DMS53 (cell line): ENCODE measurements at regions not wholly inside any gene's neighbourhood (a gene's known extent, or its start where the extent isn't known, plus 50 kb on each side); places are given as distances from the start of the nearest gene placed in this dataset.
A peak's percentile ranks its signal among the peaks of the same experiment; 100 is the strongest.

Experiments used
- DNase-seq: peaks from one replicate; lab custom pipeline; 2025; lab: John Stamatoyannopoulos, UW

- no peak for DNase-seq
Measured at GRCh38 chr9:79329861-79330260, 241.9 kb upstream of the TLE4 start.

GRCh38 chr9:79334001-79334400 lies 237.8 kb upstream of the TLE4 start:
- no peak for DNase-seq

GRCh38 chr9:79334711-79335110 lies 237.1 kb upstream of the TLE4 start:
- DNase-seq = no peak

GRCh38 chr9:79335987-79336386 lies 235.8 kb upstream of the TLE4 start:
- no peak for DNase-seq

GRCh38 chr9:79341561-79341960 lies 230.2 kb upstream of the TLE4 start:
- DNase-seq = no peak

- DNase-seq = no peak
Measured at GRCh38 chr9:79346350-79347020, 225.3 kb upstream of the TLE4 start.

GRCh38 chr9:79352322-79352721 lies 219.4 kb upstream of the TLE4 start:
- no peak for DNase-seq

- DNase-seq = no peak
Measured at GRCh38 chr9:79353856-79354520, 217.8 kb upstream of the TLE4 start.

- peak; percentile 71 for DNase-seq
Measured at GRCh38 chr9:79357194-79357593, 214.6 kb upstream of the TLE4 start.

- DNase-seq = peak; percentile 71
Measured at GRCh38 chr9:79357616-79358015, 214.1 kb upstream of the TLE4 start.

GRCh38 chr9:79360387-79361347 lies 211.1 kb upstream of the TLE4 start:
- no peak for DNase-seq

GRCh38 chr9:79362100-79363081 lies 209.4 kb upstream of the TLE4 start:
- DNase-seq = peak; percentile 88

GRCh38 chr9:79369676-79370075 lies 202.1 kb upstream of the TLE4 start:
- DNase-seq = no peak

GRCh38 chr9:79371301-79371700 lies 200.5 kb upstream of the TLE4 start:
- DNase-seq = no peak

GRCh38 chr9:79371948-79372555 lies 199.7 kb upstream of the TLE4 start:
- no peak for DNase-seq

GRCh38 chr9:79377339-79377855 lies 194.4 kb upstream of the TLE4 start:
- no peak for DNase-seq

- DNase-seq = no peak
Measured at GRCh38 chr9:79378107-79378506, 193.7 kb upstream of the TLE4 start.

- DNase-seq = no peak
Measured at GRCh38 chr9:79382044-79382443, 189.7 kb upstream of the TLE4 start.

- DNase-seq = peak; percentile 67
Measured at GRCh38 chr9:79382458-79382857, 189.3 kb upstream of the TLE4 start.

GRCh38 chr9:79383096-79383495 lies 188.7 kb upstream of the TLE4 start:
- DNase-seq = no peak

GRCh38 chr9:79384091-79384490 lies 187.7 kb upstream of the TLE4 start:
- no peak for DNase-seq
